Keratinocyte (primary cell): ENCODE measurements at regions not wholly inside any gene's neighbourhood (a gene's known extent, or its start where the extent isn't known, plus 50 kb on each side); places are given as distances from the start of the nearest gene placed in this dataset.

ENCODE experiments used
- DNase-seq: peaks from one replicate; pipeline ENCODE4 v3.0.0-alpha.2; 2011; ENCODE audit warnings: low read depth, missing footprints, low spot score
- FAIRE-seq: peaks from 2 replicates; lab custom pipeline; 2011; peaks lifted over from hg19 to GRCh38; lab: Jason Lieb, UNC
- H2AFZ ChIP-seq: 2 replicates; pipeline ENCODE4 v1.6.0; 2012; ENCODE audit warnings: low read length, control low read depth, inconsistent platforms; ENCODE audit not compliant: control insufficient read depth
- H3K27ac ChIP-seq: 2 replicates; pipeline ENCODE4 v1.5.1; 2011; ENCODE audit warnings: low read length; ENCODE audit not compliant: control insufficient read depth, insufficient read depth
- H3K27me3 ChIP-seq: 3 replicates; pipeline ENCODE4 v1.6.0; 2011; ENCODE audit warnings: low read length; ENCODE audit not compliant: control insufficient read depth, insufficient read depth; ENCODE audit errors: extremely low read depth
- H3K36me3 ChIP-seq, 2 experiments: 2 replicates in 1 of 2; 3 replicates in 1 of 2; pipeline ENCODE4 v1.5.1; 2011; ENCODE audit warnings: low read length in 2 of 2, mild to moderate bottlenecking in 1 of 2; ENCODE audit not compliant: control insufficient read depth in 2 of 2, insufficient read depth in 2 of 2; ENCODE audit errors: extremely low read depth in 1 of 2
- H3K4me1 ChIP-seq: 3 replicates; pipeline ENCODE4 v1.5.1; 2011; ENCODE audit warnings: low read length; ENCODE audit not compliant: control insufficient read depth, insufficient read depth; ENCODE audit errors: extremely low read depth
- H3K4me2 ChIP-seq: 3 replicates; pipeline ENCODE4 v1.6.0; 2011; ENCODE audit warnings: low read depth, low read length; ENCODE audit not compliant: control insufficient read depth, insufficient read depth; ENCODE audit errors: extremely low read depth
- H3K4me3 ChIP-seq, 3 experiments: fragments of 200-600 bp in 1 of 3; sonication (generic) in 1 of 3; 2 replicates in 2 of 3; 3 replicates in 1 of 3; pipeline ENCODE4 v1.5.1; 2011 to 2016; ENCODE audit warnings: low read length in 3 of 3, mild to moderate bottlenecking in 3 of 3, control low read depth in 2 of 3, inconsistent platforms in 1 of 3, low read depth in 1 of 3, mixed read lengths in 1 of 3, mixed run types in 1 of 3, moderate library complexity in 1 of 3; ENCODE audit not compliant: control insufficient read depth in 2 of 3, insufficient read depth in 2 of 3; ENCODE audit errors: extremely low read depth in 1 of 3
- H3K79me2 ChIP-seq: 2 replicates; pipeline ENCODE4 v1.6.0; 2012; ENCODE audit warnings: low read length; ENCODE audit not compliant: control insufficient read depth, insufficient read depth
- H3K9ac ChIP-seq: 3 replicates; pipeline ENCODE4 v1.6.0; 2011; ENCODE audit warnings: low read length; ENCODE audit not compliant: control insufficient read depth, insufficient read depth; ENCODE audit errors: extremely low read depth
- H3K9me1 ChIP-seq: 3 replicates; pipeline ENCODE4 v1.6.0; 2011; ENCODE audit warnings: low read length; ENCODE audit not compliant: control insufficient read depth, insufficient read depth; ENCODE audit errors: extremely low read depth
- H3K9me3 ChIP-seq: 2 replicates; pipeline ENCODE4 v1.5.1; 2012; ENCODE audit warnings: low read depth, low read length; ENCODE audit not compliant: control insufficient read depth
- H4K20me1 ChIP-seq: 3 replicates; pipeline ENCODE4 v1.6.0; 2011; ENCODE audit warnings: low read length; ENCODE audit not compliant: control insufficient read depth, insufficient read depth; ENCODE audit errors: extremely low read depth
- EZH2 ChIP-seq: IDR thresholded peaks from one replicate; pipeline ENCODE4 v1.6.1; 2012; ENCODE audit warnings: inconsistent platforms, mild to moderate bottlenecking, low read length, moderate library complexity
- dilution Hi-C: fragments of 300-500 bp; cut with MboI; formaldehyde crosslinking; loops from one replicate; pipeline ENCODE4 v1.7.0; 2020; ENCODE audit warnings: low sequenced_read_pairs; ENCODE audit not compliant: extremely low pct_ligation_motif_present
- TF ChIP-seq, protein P1 (sequence below), 3 experiments: IDR thresholded peaks in 1 of 3; conservative IDR thresholded peaks in 1 of 3; optimal IDR thresholded peaks in 1 of 3; 2 replicates in 2 of 3; 3 replicates in 1 of 3; pipeline versions ENCODE3 to v1.5.1; 2011; ENCODE audit warnings: low read length in 3 of 3, mild to moderate bottlenecking in 3 of 3, moderate library complexity in 2 of 3, control low read depth in 1 of 3, inconsistent platforms in 1 of 3; ENCODE audit not compliant: insufficient read depth in 2 of 3; ENCODE audit errors: extremely low read depth in 1 of 3

- H3K9me1 ChIP-seq: no peaks in the 10 kb centered on the region
- no peaks in the 10 kb centered on the region for H3K79me2 ChIP-seq
- H3K36me3 ChIP-seq: no peaks in the 10 kb centered on the region
- H3K27ac ChIP-seq: no peak overlapping the region
- no peak for TF ChIP-seq EZH2
- TF ChIP-seq, protein P1, sequence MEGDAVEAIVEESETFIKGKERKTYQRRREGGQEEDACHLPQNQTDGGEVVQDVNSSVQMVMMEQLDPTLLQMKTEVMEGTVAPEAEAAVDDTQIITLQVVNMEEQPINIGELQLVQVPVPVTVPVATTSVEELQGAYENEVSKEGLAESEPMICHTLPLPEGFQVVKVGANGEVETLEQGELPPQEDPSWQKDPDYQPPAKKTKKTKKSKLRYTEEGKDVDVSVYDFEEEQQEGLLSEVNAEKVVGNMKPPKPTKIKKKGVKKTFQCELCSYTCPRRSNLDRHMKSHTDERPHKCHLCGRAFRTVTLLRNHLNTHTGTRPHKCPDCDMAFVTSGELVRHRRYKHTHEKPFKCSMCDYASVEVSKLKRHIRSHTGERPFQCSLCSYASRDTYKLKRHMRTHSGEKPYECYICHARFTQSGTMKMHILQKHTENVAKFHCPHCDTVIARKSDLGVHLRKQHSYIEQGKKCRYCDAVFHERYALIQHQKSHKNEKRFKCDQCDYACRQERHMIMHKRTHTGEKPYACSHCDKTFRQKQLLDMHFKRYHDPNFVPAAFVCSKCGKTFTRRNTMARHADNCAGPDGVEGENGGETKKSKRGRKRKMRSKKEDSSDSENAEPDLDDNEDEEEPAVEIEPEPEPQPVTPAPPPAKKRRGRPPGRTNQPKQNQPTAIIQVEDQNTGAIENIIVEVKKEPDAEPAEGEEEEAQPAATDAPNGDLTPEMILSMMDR (optimal IDR thresholded peaks at IDR 0.05 in 1 of 3, IDR thresholded peaks at IDR 0.05 in 1 of 3, conservative IDR thresholded peaks at IDR 0.05 in 1 of 3; ENCODE audit: extremely low read depth in 1 of 3, insufficient read depth in 2 of 3, low read length in 3 of 3): no peak
- H3K4me2 ChIP-seq: no peak overlapping the region
- H3K4me1 ChIP-seq: peaks cover 6% of the 10 kb centered on the region
- H3K4me3 ChIP-seq: no peak overlapping the region
- DNase-seq (no peak), FAIRE-seq (no peak)
- no peaks in the 10 kb centered on the region for H4K20me1 ChIP-seq
- no peaks in the 10 kb centered on the region for H3K27me3 ChIP-seq
- H3K9ac ChIP-seq: no peak overlapping the region
- no peak overlapping the region for H2AFZ ChIP-seq
- H3K9me3 ChIP-seq: no peaks in the 10 kb centered on the region
- dilution Hi-C loops: no loop called here
Measured at GRCh38 chr13:50326811-50327210, 311.6 kb downstream of the KCNRG start.

DNA sequence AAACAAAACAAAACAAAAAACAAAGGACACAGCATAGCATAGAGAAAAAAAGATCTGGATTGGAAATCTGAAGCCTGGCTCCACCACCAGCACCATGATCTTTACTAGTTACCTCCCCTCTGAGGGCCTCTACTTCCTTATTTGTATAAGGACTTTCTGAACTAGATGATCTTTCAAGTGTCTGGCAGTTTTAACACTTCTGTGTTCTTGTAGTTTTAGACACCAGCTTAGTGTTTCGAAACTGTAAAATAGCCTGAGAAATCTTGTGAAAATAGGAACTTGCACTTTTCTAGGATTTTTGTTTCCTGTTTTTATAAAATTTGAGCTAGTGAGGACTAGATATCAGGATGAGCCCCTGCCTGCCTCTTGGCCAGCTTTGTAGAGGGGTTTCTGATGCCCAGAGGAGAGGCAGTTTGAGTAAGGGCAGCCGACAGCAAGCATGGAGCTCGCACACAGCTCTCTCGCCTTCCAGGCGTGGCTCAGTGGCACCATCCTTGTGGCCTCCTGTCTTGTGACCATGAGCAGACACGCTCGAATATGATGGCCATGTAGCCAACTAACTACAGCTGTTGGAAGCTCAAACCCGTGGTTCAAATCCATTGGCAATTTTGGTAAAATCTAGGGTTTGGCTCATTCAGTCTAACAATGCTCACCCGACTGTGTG, 319.0 kb downstream of the KCNRG start:
- Histone ChIP-seq H3K27me3 (no peaks in the 10 kb centered on the region), H3K9me1 (no peaks in the 10 kb centered on the region), H3K4me3 (no peak overlapping the region), H3K36me3 (no peaks in the 10 kb centered on the region), H2AFZ (no peak overlapping the region), H3K4me1 (no peaks in the 10 kb centered on the region), H3K27ac (no peak overlapping the region), H4K20me1 (no peaks in the 10 kb centered on the region), H3K79me2 (no peaks in the 10 kb centered on the region), H3K9me3 (no peaks in the 10 kb centered on the region), H3K9ac (no peak overlapping the region), H3K4me2 (no peak overlapping the region)
- DNase-seq (no peak), FAIRE-seq (no peak)
- TF ChIP-seq, protein P1 (optimal IDR thresholded peaks at IDR 0.05 in 1 of 3, IDR thresholded peaks at IDR 0.05 in 1 of 3, conservative IDR thresholded peaks at IDR 0.05 in 1 of 3; ENCODE audit: extremely low read depth in 1 of 3, insufficient read depth in 2 of 3, low read length in 3 of 3): no peak
- no peak for TF ChIP-seq EZH2
- dilution Hi-C loops: no loop called here
